Bronchial epithelial cell (primary cell): ENCODE measurements at regions not wholly inside any gene's neighbourhood (a gene's known extent, or its start where the extent isn't known, plus 50 kb on each side); places are given as distances from the start of the nearest gene placed in this dataset.

Source experiments
- DNase-seq: peaks from one replicate; pipeline ENCODE4 v3.0.0-alpha.2; 2010; ENCODE audit warnings: low read depth
- FAIRE-seq: peaks from 2 replicates; lab custom pipeline; 2011; peaks lifted over from hg19 to GRCh38; lab: Jason Lieb, UNC
- H3K27me3 ChIP-seq: 2 replicates; pipeline ENCODE4 v1.5.1; 2011; ENCODE audit warnings: low read length; ENCODE audit not compliant: control insufficient read depth, insufficient read depth
- H3K36me3 ChIP-seq: 2 replicates; pipeline ENCODE4 v1.5.1; 2011; ENCODE audit warnings: low read length; ENCODE audit not compliant: control insufficient read depth, insufficient read depth
- H3K4me3 ChIP-seq: 2 replicates; pipeline ENCODE4 v1.5.1; 2011; ENCODE audit warnings: mild to moderate bottlenecking, low read depth, low read length, control low read depth
- CTCF ChIP-seq: IDR thresholded peaks from 2 replicates; pipeline ENCODE4 v1.5.1; 2011; ENCODE audit warnings: mild to moderate bottlenecking, moderate library complexity, low read length, control low read depth, inconsistent platforms; ENCODE audit not compliant: insufficient read depth, severe bottlenecking

- H3K4me3 ChIP-seq: no peak overlapping the region
- FAIRE-seq: no peak
- peaks cover 4% of the 10 kb centered on the region for H3K27me3 ChIP-seq
- no peak for DNase-seq
- no peak for TF ChIP-seq CTCF
- H3K36me3 ChIP-seq: no peaks in the 10 kb centered on the region
Measured at GRCh38 chr7:25886387-25887240, 265.4 kb upstream of the NFE2L3 start.

GRCh38 chr7:25887266-25887665 lies 264.7 kb upstream of the NFE2L3 start:
- Histone ChIP-seq H3K36me3 (no peaks in the 10 kb centered on the region), H3K27me3 (peaks cover 2% of the 10 kb centered on the region), H3K4me3 (no peak overlapping the region)
- no peak for TF ChIP-seq CTCF
- DNase-seq: no peak
- FAIRE-seq: no peak

GRCh38 chr7:25887795-25888559 lies 264.0 kb upstream of the NFE2L3 start:
- Histone ChIP-seq H3K27me3 (no peaks in the 10 kb centered on the region), H3K4me3 (no peak overlapping the region)
- no peak for FAIRE-seq

GRCh38 chr7:25889765-25890164 lies 262.2 kb upstream of the NFE2L3 start:
- Histone ChIP-seq H3K36me3 (no peaks in the 10 kb centered on the region), H3K27me3 (no peaks in the 10 kb centered on the region), H3K4me3 (no peak overlapping the region)
- TF ChIP-seq CTCF: no peak
- no peak for DNase-seq
- no peak for FAIRE-seq

More at GRCh38 chr7:25887795-25888559, 264.0 kb upstream of the NFE2L3 start:
- no peaks in the 10 kb centered on the region for H3K36me3 ChIP-seq
- TF ChIP-seq CTCF: no peak
- no peak for DNase-seq

- no peak overlapping the region for H3K4me3 ChIP-seq
- H3K27me3 ChIP-seq: no peaks in the 10 kb centered on the region
- no peak for FAIRE-seq
- no peak for DNase-seq
- no peaks in the 10 kb centered on the region for H3K36me3 ChIP-seq
- no peak for TF ChIP-seq CTCF
Measured at GRCh38 chr7:25891591-25891990, 260.4 kb upstream of the NFE2L3 start.
